ENCODE measurements at regions not wholly inside any gene's neighbourhood (a gene's known extent, or its start where the extent isn't known, plus 50 kb on each side); places are given as distances from the start of the nearest gene placed in this dataset.
A peak's percentile ranks its signal among the peaks of the same experiment; 100 is the strongest.

GRCh38 chr20:56925082-56925830 is 296.1 kb downstream of the TFAP2C start:
- peak; percentile 21 for DNase-seq (ENCODE audit: low spot score)

GRCh38 chr20:56925831-56926170 is 296.7 kb downstream of the TFAP2C start:
- no peak for DNase-seq (ENCODE audit: low spot score)

- no peak for DNase-seq (ENCODE audit: low spot score)
These were observed 297.4 kb downstream of the TFAP2C start for GRCh38 chr20:56926501-56926900.

GRCh38 chr20:56927127-56927526 is 298.0 kb downstream of the TFAP2C start:
- no peak for DNase-seq (ENCODE audit: low spot score)

GRCh38 chr20:56928007-56928406 is 298.9 kb downstream of the TFAP2C start:
- DNase-seq (ENCODE audit: low spot score), result no peak

- DNase-seq (ENCODE audit: low spot score), result no peak
These were observed 300.5 kb downstream of the TFAP2C start for GRCh38 chr20:56929606-56930005.

GRCh38 chr20:56930876-56931275 is 301.8 kb downstream of the TFAP2C start:
- DNase-seq (ENCODE audit: low spot score), result no peak

GRCh38 chr20:56932575-56933330 is 303.6 kb downstream of the TFAP2C start:
- no peak for DNase-seq (ENCODE audit: low spot score)

GRCh38 chr20:56933331-56933698 is 304.2 kb downstream of the TFAP2C start:
- no peak for DNase-seq (ENCODE audit: low spot score)

- no peak for DNase-seq (ENCODE audit: low spot score)
These were observed 305.8 kb downstream of the TFAP2C start for GRCh38 chr20:56934888-56935287.

GRCh38 chr20:56940466-56940865 is 311.4 kb downstream of the TFAP2C start:
- DNase-seq (ENCODE audit: low spot score), result no peak

- DNase-seq (ENCODE audit: low spot score), result no peak
These were observed 312.1 kb downstream of the TFAP2C start for GRCh38 chr20:56941101-56941686.

- DNase-seq (ENCODE audit: low spot score), result no peak
These were observed 315.1 kb downstream of the TFAP2C start for GRCh38 chr20:56943946-56944945.

GRCh38 chr20:56945057-56945456 is 316.0 kb downstream of the TFAP2C start:
- DNase-seq (ENCODE audit: low spot score), result peak; percentile 47

GRCh38 chr20:56945901-56946300 is 316.8 kb downstream of the TFAP2C start:
- DNase-seq (ENCODE audit: low spot score), result no peak

GRCh38 chr20:56949318-56949717 is 317.1 kb downstream of the BMP7 start:
- DNase-seq (ENCODE audit: low spot score), result no peak

- DNase-seq (ENCODE audit: low spot score), result no peak
These were observed 314.0 kb downstream of the BMP7 start for GRCh38 chr20:56952258-56953047.

GRCh38 chr20:56953048-56953586 is 313.3 kb downstream of the BMP7 start:
- DNase-seq (ENCODE audit: low spot score), result no peak

GRCh38 chr20:56954797-56955196 is 311.6 kb downstream of the BMP7 start:
- DNase-seq (ENCODE audit: low spot score), result no peak

- DNase-seq (ENCODE audit: low spot score), result no peak
These were observed 310.8 kb downstream of the BMP7 start for GRCh38 chr20:56955680-56956079.

GRCh38 chr20:56956534-56956933 is 309.9 kb downstream of the BMP7 start:
- DNase-seq (ENCODE audit: low spot score), result no peak

All from GM03348 (cell line).